ENCODE measurements at regions not wholly inside any gene's neighbourhood (a gene's known extent, or its start where the extent isn't known, plus 50 kb on each side); places are given as distances from the start of the nearest gene placed in this dataset.

DNA sequence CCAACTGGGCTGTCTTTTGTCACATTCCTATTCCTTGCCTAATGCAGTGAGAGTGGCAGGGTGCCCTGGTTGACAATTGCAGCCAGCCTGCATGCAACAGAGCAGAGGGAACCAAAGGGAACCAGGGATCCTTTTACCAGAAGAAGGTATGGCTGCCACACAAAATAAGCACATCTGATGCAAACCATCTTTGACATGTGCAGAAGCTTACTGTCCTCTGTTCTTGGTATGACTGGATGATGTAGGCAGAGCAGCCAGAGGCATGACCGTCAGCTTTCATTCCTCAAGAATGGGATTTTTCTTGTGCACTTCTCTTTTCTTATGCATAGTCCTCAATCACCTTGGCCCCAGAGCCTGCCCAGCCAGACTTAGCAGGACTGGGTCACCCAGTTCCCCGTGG is 116.1 kb downstream of the UQCRFS1 start:
- DNase-seq (ENCODE audit: low spot score): no peak

DNA sequence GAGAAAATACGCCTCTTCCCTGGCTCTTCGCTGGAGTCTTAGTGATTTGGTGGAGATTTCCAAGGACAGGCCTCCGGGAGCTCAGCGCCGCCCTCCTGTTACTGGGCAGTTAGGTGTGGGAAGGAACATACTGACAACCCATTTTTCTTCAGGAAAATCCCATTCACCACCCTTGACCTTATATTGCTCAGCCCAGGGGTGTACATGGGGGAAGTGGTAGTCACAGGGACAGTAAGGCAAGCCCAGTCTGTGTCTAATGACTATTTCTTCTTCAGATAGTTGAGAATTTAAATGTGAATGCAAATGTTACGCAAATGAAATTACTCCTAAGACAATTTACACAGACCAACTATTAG is 119.4 kb downstream of the UQCRFS1 start:
- no peak for DNase-seq (ENCODE audit: low spot score)

DNA sequence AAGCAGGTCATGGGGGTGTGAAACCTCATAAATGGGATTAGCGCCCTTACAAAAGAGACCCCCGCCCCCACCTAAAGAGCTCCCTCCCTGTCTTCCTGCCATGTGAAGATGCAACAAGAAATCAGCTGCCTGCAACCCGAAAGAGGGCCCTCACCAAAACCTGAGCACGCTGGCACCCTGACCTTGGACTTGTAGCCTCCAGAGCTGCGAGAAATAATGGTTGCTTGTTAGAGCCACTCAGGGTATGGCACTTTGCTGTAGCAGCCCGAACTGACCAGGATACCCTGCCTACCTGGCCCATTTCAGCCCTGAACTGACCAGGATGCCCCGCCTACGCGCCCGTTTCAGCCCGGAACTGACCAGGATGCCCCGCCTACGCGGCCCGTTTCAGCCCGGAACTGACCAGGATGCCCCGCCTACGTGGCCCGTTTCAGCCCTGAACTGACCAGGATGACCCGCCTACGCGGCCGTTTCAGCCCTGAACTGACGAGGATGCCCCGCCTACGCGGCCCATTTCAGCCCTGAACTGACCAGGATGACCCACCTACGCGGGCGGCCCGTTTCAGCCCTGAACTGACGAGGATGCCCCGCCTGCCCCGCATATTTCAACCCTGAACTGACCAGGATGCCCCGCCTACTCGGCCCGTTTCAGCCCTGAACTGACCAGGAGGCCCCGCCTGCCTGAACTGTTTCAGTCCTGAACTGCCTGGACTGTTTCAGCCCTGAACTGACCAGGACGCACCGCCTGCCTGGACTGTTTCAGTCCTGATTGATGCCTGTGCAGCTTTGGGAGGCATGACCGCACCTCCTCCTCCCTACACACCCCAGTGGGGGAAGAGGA is 120.0 kb downstream of the UQCRFS1 start:
- DNase-seq (ENCODE audit: low spot score): no peak

DNA sequence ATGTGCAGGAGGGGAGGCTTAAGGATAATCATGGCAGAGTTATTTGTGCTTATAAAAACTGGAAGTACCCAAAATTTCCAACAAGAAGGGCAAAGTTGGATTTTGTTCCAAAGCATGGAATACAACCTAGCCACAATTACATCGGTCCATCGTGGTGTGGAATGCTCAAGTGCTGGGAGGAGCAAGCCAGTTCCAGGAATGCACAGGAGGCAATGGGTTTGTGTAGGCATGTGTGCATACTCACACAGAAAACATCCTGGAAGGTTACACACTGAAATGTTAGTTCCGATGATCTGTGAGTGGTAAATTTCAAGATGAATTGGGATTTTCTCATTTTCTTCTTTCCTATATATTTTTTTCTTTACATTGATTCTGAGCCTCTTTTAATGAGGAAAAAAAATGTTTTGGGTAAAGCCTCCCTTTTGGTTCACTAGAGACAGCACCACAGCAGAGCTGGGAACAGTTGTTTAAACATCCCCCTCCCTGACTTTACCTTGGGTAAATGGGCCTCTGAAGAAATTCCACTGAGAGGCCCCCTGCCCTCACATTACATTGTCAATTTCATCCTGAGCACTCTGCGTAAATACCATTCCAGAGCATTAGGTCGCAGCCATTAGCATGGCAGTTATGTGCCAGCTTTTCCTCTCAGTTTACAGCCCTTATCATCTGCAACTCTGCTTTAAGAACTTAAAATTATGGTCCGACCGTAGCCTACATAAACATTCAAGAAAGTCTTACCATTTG is 122.0 kb downstream of the UQCRFS1 start:
- DNase-seq (ENCODE audit: low spot score): no peak

DNA sequence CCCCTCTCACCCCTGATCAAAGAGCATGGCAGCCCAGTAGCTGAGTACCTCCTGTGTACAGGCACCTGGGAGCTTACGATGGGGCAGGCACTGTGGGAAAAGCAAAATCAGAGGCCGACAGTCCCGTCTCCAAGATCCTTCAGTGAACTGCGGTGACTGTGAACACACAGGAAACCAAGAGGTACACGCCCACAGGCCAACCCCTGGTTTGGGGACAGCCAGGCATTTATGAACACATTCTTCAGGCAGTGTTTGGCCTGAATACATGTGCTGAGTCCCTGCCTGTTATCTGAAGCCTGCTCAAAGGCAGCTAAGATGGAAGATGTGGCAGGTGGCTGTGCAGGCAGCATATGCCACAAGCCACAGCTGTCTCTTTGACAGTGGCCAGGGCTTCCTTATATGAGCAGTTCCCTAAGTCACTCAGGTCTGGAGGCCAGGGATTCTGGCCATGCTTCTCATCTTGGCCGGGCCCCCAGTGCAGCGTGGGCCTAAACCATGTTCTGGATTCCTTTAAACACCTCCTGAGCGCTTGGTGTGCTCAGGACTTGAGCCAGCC is 123.6 kb downstream of the UQCRFS1 start:
- no peak for DNase-seq (ENCODE audit: low spot score)

DNA sequence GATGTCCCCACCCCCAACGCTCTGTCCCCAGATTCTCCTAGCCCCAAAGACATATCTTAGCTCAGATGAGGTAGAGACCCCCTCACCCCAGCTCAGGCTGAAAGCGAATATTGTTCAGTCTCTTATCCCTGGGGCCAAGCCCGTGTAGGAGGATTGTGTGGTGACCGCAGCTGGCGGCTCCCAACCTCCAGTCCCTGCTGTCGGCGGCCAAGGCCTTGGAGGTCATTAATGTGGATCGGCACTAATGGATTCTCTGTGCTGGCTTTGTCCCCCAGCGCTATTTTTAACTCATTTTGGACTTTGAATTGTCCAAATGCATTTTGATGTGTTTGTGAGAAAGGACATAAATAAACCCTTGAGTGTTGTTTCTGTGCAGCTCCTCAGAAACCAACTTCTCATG is 124.2 kb downstream of the UQCRFS1 start:
- DNase-seq (ENCODE audit: low spot score): no peak

DNA sequence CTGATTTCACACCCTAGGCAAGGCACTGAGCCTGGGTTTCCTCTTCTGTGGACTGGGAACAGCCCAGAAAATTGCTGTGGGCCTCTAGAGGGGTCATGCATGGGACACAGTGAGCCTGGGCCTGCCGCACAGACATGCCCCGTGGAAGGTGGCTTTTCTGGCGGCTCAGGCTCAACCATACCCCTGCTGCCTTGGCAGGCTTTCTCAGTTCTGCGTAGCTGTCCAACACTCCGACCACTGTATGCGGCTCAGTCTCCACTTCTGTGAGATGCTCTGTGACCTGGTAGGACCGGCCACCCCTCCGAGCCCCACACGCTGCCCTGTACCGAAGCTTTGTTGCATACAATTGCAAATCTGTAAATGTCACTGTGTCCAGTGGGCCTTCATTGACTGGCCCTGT is 126.3 kb downstream of the UQCRFS1 start:
- DNase-seq (ENCODE audit: low spot score): no peak

DNA sequence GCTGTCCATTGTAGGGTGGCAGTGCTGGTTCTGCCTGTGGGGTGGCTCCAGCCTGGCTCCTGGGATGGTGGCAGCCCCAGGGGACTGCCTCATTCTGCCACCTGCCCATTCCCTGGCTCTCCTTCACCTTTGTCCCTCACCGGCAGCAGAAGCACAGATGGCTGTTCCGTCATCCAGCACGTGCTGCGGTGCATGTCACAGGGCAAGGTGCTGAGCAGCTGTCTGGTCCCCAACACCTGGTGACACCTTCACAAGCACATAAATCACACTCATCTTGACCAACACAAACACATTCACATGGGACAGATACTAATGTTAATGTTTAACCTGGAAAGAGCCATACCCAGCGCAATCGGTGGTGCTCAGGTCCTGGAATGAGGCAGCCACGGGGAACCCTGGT is 126.8 kb downstream of the UQCRFS1 start:
- no peak for DNase-seq (ENCODE audit: low spot score)

DNA sequence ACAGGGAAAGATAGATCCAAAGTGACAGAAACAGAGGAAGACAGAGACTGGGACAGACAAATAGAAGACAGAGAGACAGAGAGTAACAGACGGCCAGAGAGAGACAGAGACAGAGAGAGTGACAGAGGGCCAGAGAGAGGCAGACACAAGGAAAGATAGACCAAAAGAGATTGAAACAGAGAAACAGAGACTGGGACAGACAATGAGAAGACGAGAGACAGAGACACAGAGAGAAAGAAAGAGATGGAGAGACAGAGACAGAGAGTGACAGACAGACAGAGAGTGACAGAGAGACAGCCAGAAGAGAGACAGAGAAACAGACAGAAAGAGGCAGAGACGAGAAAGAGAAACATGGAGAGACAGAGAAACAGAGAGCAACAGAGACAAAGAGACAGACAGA is 127.3 kb downstream of the UQCRFS1 start:
- DNase-seq (ENCODE audit: low spot score): no peak

DNA sequence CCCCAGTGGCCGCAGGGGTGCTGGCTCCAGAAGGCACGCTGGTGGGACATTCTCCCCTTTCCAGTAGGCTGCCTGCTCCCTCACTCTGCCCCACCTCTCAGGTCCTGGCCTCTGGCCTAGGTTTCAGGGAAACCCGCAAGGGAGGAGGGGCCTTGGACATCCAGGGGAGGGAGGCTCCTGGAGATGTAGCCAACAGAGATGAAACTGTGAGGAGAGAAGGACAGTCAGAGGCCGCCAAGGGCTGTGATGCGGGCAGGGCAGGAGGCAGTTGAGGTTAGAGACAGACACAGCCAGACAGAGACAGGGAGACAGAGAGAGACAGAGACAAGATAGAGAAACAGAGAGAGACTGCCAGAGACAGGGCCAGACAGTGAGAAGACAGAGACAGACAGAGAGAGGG is 127.7 kb downstream of the UQCRFS1 start:
- no peak for DNase-seq (ENCODE audit: low spot score)

DNA sequence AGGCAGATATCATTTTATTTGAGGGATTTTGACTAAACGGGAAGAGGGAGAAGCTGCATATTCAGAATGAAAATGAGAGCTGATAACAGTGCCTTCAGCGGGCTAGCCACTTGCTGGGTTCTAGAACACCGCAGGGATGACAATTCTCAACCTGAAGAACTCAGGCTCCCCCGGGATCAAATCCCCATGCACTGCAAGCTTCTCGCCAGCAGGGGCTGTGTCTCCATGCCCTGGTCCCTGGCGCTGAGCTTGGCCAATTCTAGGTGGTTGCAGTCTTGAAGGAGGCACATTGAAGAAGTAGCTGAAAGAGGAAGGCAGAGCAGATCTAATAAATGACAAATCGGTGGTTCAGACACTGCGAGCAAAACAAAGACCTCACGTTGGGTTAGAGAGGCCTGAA is 128.7 kb downstream of the UQCRFS1 start:
- no peak for DNase-seq (ENCODE audit: low spot score)

DNA sequence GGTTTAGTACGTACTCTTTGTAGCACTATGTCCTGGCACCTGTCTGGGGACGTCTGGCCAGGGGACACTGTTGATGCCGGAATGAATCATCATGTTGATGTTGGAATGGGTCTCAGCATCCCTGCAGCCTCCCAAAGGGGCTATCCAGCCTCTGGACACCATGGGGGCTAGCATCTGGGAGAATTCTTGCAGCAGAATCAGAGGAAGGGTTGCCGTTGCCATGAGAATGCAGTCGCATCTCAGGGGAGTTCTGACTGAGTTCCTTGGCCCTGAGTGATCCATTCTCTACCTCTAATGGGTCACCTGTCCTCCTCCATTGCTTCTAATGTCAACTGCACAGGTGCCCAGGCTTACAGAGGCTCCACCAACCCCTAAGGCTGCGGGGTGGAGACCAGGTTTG is 129.1 kb downstream of the UQCRFS1 start:
- no peak for DNase-seq (ENCODE audit: low spot score)

DNA sequence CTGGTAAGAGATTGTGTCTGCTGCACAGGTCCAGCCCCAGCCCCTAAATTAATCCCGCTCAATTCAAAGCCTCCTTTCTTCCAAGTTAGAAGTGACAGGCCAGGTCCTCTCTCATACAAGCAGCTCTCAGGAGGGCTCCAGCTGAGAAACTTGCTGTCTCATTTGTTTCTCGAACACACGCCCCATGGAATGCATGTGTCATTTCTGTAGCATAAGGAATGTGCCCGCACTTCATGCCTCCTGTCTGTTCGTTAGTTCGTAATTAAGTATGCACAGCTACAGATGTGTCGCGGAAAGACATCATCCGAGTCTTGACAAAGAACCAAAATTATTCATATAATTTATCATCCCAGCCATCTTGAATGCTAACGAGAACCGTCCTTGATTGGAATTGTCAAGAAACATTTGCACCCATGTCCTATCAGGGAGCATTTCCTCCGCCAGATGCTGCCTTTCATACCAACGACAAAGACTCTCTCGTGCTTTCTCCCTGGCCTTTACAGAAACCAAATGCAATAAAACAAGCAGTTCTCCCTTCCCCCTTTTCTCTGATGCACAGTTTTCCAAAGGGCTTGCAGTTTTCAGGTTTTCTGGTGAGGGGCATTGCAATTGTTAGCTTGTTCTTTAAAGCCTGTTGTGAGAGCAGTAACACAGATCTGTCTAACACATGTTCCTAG is 133.5 kb downstream of the UQCRFS1 start:
- no peak for DNase-seq (ENCODE audit: low spot score)

DNA sequence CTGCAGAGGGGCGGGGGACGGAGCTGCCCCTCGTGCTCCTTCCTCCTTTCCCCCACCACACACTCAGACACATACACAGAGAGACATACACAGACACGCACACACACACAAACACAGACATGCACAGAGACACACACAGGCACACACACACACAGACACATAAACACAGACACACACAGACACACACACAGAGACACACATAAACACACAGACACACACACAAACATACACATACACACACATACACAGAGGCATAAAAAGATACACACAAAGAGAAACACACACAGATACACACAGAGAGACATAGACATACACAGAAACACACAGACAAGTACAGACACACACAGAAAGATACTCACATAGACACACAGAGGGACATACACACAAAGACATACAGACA is 136.0 kb downstream of the UQCRFS1 start:
- no peak for DNase-seq (ENCODE audit: low spot score)

DNA sequence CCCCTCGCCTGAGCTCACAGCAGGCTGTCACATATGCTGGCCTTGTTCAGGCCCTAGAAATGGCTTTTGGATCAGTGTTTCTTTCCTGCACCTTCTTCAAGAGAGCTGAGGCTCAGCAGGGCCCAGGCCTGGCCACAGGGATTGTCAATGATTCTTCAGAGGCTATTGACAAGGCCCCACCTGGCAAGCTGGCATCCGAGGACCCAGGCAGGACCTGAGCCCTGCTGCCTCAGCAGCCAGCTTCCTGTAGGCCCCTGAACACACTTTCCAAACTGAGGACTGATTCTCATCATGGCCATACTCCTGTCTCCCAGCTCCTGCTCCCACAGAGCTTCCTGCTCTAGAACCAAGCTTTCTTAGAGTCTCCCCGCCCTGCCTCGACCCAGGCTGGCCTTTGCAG is 136.8 kb downstream of the UQCRFS1 start:
- no peak for DNase-seq (ENCODE audit: low spot score)

DNA sequence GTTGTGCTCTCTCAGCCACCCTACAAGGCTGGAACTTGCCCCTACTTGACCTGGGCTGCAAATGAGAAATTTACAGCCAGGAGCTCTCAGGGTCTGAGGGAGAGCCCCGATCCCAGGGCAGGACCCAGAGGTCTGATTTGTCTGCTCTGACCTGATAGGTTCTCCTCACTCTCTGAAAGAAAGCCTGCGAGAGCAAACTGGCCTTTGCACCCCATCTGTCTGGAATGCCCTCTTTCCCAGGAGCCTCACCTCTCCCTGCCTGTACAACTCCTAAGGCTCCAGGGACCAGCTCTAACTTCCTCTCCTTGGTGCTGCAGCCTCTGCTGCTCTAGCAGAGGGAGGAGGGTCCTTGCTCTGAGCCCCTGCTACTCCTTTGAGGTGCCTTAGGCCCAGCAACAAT is 137.8 kb downstream of the UQCRFS1 start:
- DNase-seq (ENCODE audit: low spot score): no peak

DNA sequence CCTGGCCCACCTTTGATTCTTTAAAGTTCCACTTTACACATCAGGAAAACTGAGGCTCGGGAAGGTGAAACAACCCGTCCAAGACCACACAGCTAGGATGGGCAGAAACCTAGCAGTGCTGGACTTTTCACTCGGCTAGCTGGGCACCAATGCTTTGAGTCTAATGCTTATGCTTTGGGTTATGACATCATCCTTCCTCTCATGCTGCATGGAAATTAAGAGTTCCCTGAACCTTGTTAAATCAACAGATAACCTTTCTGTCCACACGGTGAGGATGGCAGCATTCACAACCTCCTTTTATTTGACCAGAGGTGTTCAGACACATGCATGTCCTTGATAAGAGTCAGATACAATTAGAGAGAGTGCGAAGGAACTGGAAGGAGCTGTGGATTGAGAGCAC is 138.4 kb downstream of the UQCRFS1 start:
- DNase-seq (ENCODE audit: low spot score): no peak

DNA sequence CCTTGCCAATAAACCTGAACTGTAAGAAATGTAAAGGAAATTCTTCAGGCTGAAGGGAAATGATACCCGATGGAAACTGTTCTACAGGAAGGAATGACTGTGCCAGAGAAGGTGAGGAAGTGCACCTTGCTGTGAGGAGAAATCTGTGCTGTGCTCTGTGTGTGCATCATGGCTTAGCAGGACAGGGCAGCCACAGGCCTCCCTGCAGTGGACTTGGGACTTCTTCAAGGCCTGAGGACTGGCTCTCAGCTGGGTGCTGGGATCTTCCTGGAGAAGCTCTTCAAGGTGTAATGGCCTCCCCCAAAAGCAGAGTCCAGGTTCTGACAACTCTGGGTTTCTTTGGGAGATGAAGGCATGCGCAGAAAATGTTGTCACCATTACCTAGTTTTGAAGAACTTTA is 145.1 kb downstream of the UQCRFS1 start:
- no peak for DNase-seq (ENCODE audit: low spot score)

DNA sequence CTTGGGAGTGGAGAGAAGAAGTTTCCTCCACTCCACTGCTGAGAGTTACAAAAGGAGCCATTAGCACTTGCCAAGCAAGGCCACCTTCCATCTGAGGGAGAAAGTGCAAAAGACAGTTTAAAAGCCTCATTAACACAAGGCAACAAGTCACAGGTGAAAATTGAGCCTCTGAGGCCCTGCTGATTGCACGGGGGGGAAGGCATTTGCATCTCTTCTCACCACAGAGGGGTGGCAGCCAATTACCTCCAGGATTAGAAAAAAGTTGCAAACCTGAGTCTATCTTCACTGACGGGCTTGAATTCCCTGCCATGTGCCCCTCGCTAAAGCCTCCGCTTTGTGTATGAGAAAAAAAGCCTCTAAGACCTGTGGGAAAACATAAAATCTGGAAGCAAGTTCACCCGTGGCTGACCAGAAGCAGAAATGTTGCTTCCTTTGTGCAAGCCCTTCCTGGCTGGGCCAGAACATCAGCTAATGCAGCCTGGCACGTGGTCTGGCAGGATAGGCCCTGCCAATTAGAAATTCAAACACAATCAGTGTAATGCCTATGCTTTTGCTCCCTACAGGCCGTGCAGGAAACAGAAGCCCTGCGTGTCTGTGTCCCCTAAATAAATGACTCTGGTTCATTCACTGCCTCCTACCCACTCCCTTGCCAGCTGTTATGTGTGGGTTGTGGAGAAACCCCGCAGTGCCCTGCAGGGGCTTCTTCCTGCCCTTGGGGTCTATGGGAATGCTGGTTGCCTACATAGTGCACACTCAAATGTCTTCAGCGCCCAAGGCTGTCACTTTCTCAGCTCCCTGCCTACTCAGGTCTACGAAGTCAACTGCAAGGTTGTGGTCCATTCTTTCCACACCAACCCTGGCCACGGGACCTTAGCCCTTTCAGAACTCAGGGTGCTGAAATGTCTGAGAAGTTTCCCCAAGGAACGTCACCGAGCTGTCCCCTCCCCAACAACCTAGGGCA is 150.2 kb downstream of the UQCRFS1 start:
- no peak for DNase-seq (ENCODE audit: low spot score)

DNA sequence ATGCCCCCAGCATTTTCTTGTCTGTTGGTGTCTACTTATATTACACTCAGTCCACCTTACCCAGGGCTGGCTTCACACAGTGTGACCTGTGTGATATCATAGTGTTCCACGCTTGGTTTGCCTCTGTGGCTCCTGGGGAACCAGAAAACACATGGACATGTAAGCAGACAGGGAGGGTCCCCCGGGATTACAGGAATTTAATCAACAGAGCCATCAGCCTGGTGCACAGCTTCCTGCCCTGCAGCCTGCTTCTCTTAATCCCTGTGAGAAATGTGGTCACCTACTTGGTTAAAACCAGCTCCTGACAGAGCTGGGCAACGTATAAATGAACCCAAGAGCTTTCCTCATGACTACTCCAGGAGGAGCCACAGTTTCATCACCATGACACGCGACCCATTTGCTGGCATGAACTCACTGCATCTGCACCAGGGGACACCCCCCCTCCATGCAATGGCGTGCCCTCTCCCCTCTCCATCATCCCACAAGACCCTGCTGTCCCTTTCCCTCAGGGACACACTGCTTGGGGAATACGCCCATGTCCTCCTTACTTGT is 152.1 kb downstream of the UQCRFS1 start:
- no peak for DNase-seq (ENCODE audit: low spot score)

DNA sequence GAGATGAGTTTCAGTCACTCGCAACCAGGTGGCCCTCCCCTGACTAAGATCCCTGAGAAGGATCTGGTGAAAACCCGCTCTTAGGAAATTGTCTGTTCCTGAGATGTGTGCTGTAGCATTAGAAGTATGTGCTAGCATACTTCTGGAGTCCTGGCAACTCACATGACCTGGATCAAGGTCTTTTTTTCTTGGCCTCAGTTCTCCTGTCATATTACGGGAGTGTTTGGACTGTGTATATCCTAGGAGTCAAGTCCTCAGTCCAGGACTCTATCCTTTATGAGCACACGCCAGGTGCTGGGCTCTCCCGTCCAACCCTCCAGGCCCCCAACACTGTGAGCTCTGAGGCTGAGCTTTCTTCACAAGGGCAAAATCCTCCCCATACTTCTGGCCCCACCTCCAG is 156.4 kb downstream of the UQCRFS1 start:
- no peak for DNase-seq (ENCODE audit: low spot score)
